CD4-positive, alpha-beta T cell treated with Interleukin-10 for 1 hour (primary cell): ENCODE measurements at regions not wholly inside any gene's neighbourhood (a gene's known extent, or its start where the extent isn't known, plus 50 kb on each side); places are given as distances from the start of the nearest gene placed in this dataset.

Experiments used
- DNase-seq: peaks from one replicate; pipeline ENCODE4 v3.0.0-alpha.2; 2020

DNA sequence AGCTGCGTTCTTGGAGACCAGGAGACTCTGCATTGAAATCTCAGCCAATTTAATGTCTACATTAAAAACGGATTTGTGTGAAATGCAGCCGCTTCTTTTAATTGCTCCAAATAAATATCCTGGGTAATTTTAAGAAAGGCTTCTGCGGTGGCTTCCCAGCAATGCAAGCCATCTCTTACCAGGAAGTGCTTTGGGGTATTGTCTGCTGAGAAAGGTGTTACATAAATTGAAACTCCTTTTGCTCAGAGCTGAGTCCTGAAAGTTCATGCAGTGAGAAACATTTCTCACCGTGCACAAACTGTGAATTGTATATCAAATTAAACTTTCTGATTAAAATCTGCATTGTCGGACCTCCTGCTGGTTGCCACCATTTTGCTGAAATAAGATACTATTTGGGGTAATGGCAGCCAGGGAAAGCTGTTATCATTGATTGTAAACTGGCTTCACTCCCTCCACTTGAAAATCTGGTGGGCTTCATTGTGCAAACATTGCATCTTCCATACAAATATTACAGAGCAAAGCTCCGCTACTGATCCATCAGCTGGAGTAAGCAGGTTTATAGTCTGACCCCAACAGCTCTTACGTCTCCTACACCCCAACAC, 59.5 kb downstream of the ZIC5 start:
- DNase-seq = peak; percentile 12

DNA sequence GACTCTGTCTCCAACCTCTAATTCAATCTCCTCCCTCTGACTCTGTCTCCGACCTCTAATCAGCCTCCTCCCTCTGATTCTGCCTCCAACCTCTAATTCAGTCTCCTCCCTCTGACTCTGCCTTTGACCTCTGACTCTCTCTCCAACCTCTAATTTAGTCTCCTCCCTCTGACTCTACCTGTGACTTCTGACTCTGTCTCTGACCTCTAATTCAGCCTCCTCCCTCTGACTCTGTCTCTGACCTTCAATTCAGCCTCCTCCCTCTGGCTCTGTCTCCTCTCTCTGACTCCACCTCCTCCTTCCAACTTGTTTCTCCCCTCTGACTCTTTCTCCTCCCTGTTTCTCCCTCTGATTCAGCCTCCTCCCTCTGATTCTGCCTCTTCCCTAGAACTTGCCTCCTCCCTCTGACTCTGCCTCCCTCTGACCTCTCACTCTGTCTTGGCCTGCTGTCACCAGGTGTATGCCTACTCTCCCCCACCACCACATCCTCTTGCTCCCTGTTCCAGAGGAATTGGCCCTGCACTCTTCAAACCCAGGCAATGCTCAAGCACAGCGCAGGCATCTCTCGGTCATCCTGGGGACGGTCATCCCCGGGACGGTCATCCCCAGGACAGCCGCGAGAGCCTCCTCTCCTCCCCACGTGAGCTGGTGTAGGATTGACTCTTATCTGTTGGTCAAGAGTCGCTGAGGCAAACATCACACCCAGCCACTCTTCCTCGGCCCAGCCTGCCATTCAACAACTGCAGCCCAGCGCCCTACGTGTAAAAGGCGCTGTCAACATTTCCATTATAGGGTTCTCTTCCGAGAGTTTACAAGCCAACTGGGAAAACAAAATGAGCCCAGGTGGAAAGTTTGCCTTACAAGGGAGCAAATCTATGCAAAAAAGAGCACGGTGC, 60.2 kb downstream of the ZIC5 start:
- DNase-seq = no peak

DNA sequence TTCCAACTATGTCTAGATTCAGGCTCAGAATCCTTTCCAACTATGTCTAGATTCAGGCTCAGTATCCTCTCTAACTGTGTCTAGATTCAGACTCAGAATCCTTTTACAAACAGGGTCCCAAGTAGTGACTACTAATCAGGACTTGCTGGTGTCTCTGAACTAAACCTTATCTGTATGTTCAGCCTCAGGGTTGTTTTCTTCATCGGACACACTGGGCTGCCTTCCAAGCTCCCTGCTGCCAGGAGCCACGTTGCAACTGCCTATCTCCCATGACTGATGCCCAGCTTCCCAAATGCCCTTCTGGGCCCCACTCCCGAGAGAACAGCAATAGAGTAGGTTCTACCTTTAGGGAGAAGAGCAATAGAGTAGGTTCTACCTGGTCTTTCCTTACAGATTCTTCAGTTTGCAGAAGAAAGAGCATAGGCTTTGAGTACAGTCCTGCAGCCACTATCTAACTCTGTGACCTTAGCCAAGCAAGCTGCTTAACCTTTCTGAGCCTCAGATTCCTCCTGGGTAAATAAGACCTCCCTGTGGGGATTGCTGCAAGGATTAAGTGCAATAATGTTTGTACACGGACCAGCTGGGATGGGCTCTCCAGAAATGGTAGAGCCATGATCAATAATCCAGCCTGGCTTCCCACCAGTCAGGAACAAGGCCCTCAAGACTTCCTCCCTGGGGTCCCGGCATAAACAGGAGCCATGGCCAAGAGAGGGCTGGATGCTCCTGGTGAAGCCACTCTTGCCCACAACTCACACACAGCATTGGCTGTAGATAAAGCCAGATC, 61.5 kb downstream of the ZIC5 start:
- no peak for DNase-seq

DNA sequence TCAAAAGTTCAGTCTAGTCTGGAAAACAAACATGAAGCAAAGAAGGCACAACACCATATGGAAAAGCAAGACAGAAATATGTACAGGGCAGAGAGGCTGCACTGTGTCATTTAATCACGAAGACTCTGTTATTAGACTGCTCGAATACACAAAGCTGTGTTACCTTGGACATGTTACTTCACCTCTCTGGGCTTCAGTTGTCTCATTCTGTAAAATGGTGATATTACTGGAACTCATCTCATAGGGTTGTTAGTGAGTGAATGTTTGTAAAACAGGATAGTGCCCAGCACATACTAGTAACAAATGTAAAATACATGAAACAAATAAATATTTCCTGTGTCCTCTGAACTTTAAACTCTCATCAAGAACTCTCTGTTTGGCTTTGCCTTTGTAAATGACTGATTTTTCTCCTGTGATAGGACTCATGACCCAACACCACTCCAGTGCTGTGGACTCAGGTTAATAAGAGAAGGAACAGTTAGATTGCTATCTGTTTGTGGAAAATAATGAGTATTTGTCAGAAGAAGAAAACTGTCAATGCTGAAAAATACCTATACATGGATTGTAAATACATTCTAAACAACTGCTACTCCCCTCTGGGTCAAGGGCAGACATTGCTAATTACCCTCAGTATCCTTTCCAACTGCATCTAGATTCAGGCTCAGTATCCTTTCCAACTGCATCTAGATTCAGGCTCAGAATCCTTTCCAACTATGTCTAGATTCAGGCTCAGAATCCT, 62.3 kb downstream of the ZIC5 start:
- no peak for DNase-seq

- DNase-seq = no peak
These were observed 63.3 kb downstream of the ZIC5 start for GRCh38 chr13:99908140-99908803.

DNA sequence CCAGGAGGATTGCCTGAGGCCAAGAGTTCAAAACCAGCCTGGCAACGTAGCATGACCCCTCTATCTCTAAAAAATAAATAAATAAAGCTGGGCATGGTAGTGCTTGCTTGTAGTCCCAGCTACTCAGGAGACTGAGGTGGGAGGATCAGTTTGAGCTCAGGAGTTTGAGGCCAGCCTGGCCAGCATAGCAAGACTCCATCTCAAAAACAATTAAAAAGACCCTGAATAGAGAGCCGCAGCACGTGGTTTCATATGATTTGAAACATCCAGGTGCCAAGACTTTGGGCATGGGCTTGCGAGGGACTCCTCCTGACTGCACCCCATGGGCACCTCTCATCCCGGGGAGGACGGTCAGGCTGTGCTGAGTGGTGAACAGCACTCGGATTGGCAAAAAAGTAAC, 63.9 kb downstream of the ZIC5 start:
- no peak for DNase-seq

DNA sequence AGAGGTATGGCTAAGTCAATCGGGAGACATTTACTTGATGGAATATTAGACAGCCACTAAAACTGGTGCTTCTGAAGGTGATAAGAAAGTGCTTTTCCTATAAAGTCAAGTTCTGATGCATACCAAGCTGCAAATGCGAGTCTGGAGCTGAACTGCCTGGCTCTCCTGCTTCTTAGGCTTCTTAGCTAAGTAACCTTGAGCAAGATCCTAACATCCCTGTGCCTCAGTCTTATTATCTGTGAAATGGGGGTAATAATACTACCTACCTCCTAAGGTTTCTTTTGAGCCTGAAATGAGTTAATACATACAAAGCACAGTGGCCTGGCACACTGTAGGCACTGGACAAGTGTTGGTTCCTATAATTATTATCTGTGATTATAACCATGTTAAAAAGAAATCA, 64.5 kb downstream of the ZIC5 start:
- no peak for DNase-seq

GRCh38 chr13:99905814-99906213, 65.8 kb downstream of the ZIC5 start:
- DNase-seq = no peak

DNA sequence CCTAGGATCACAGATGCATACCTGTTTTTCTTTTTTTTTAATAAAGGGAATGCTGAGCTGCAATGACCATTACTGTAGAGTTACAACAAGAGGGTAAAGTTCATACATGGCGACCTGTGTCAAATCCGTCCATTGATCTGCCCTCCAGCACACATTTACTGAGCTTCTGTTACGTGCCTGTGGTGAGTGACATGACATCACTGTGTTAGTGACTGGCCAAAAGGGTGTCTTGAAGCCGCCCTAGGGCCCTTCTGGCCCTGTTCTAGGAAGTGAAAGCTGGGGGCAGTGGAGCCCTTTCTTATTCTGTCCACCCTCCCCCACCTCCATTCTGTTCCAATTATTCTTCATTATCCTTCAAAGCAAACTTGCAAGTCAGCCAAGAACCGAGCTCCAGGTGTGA, 66.3 kb downstream of the ZIC5 start:
- no peak for DNase-seq

DNA sequence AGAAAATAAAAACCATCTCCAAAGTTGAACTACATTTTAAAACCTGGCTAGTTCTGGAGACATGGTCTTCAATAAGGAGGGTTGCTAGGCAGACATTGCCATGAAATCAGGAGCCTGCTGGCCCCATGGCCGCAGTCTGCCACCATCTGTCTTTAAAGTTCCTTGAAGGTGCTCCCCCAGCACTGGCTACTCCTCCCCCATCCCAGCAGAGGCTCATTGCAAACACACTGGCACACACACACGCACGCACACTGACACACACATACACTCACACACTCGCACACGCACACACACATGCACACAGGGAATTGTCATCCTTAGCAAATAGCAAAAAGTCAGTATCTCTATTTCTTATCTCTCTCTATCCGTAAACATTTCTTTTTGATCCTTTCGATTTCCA, 68.4 kb downstream of the ZIC5 start:
- DNase-seq = no peak

DNA sequence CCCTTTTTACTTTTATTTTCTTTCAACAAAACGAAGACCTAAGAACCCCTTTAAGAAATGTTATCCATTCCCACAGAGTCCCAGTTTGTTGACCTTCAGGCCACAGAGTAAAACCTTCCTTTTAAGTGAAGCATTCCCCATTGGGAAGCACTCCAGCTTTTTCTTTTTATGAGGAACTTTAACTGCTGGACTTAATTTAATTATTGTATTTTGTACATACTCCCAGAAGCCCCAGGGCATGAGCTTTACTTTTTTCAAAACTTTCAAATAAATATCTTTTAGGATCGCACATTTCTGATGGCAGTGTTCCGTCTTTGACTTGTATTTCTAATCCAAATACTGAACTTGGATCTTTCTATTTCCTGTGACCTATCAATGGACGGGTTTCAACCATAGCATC, 68.9 kb downstream of the ZIC5 start:
- no peak for DNase-seq

DNA sequence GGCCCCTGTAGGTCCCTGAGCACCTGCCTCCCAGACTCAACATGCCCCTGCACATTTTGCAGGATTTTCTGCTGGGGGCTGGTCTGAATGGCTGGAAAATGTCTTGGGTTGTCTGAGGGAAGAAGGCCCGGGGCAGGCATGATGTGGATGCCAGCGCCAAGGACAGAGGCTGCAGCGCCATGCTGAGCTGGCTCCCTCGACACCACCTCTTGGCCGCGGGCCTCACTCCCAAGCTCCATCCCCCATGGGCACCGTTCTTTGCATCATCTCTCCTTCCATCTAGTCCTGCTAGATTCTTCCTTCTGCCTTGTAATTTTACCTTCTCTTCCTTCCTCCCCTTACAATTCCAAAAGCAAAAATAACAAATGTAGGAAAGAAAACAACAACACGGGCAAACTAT, 70.6 kb downstream of the ZIC5 start:
- DNase-seq = no peak

GRCh38 chr13:99898421-99898820, 73.1 kb downstream of the ZIC5 start:
- DNase-seq = no peak

- no peak for DNase-seq
These were observed 74.5 kb downstream of the ZIC5 start for GRCh38 chr13:99897076-99897440.

- DNase-seq = no peak
These were observed 75.0 kb downstream of the ZIC5 start for GRCh38 chr13:99896369-99897075.

DNA sequence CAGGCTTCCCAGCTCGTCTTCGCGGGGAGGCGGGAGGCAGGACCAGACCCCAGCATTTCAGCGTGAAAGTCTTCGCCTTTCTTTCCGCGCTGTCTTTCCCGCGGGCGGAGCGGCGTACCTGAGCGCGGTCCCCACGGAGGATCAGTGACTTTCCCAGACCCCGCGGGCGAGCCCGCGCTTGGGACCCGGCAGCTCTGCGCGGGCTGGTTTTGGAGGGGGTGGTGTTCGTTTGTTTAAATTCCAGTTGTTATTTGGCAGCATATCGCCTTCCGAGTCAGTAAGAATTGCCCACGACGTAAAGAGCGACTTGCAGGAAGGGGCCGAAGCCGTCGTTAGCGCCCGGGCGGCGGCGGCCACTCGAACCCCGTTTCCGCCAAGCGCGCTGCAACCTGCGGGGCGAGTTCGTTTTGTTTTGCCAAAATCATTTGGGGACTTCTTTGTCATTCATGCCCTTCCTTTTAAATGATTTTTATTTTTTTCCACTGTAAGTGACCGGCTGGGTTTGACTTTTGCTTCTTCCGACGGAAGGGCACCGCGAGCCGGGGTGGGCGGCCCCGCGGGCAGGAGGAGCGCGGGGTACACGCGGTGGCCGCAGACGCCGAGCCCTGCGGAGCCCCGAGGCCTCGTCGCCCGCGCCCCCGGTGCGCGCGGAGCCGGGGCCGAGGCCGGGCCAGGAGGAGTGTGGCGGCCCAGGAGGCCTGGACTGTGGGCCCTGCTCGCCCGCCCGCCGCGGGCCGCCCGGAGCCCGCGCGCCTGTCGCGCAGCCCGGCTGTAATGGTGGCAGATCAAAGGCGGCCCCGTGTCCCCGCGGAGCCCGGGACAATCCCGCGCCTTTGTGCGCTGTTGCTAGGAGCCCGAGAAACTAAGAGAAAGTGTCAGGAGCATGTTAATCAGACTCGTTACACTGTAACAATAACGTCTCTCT, 75.9 kb downstream of the ZIC5 start:
- DNase-seq = no peak

DNA sequence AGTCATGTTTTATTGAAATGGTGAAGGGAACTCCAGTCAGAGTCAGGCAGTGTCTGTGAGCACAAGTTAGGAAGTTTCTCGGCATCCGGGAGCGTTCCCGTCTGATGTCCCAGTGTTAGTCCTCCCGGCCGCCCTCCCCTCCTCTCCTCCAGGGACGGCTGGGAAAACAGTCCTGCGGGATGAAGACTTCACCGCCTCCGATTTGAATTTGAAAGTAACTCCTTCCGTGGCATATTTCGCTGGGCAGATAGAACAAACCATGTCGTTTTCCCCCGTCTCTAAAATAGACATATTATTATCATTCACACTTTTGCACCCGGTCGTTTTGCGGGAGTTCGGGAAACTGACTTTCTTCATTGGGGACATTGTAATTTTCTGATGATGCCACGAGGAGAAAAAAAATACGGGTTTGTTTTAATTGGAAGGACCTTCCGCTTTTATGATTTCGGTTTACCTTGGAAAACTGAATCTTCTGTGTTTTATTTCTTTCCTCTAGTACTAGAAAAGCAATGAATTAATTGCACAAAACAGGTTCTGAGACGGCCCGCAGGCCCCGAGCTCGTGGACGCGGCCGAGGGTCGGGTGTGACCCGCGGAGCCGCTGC, 76.6 kb downstream of the ZIC5 start:
- DNase-seq = no peak

DNA sequence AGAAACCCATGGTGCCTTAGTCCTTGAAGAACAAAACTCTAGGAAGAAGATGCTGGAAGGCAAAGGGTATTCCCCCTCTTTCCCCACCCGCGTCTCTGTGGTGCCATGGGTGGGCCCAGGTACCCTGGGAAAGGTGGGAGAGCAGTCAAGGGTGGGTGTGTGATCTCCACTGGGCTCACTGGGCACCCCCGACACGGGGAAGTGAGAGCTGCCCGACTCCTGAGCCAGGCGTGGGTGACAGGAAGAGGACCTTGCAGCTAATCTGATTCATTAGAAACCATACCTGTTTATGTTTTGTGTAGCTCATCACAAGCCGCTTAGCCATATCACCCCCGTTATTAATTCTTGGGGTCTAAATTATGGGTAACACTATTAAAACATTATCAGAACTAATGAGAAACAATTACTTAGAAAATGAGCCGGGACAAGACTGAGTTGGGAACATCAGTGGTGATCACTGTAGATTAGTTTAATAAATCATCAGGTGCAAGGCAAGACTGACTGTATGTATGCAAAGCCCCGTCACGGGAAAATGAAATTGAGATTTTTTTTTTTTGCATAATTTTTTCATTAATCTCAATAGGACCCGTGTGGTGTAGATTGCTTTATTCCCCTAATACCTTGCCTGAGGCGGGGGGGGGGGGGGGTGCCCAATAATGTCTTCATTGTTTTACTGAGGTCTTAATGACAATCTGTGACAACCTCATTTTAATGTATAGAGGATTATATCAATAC, 77.3 kb downstream of the ZIC5 start:
- DNase-seq = no peak

GRCh38 chr13:99893567-99893966, 78.0 kb downstream of the ZIC5 start:
- DNase-seq = no peak
